Liver (tissue), 8 donors: ENCODE measurements at regions not wholly inside any gene's neighbourhood (a gene's known extent, or its start where the extent isn't known, plus 50 kb on each side); places are given as distances from the start of the nearest gene placed in this dataset.

Experiments
- DNase-seq: peaks from one replicate; pipeline ENCODE4 v3.0.0-alpha.2; 2017; ENCODE audit warnings: low spot score
- H3K27ac ChIP-seq, 2 donors: one replicate each; pipeline ENCODE4 v1.7.0; 2013; ENCODE audit warnings: inconsistent platforms in 2 of 2, low read length in 2 of 2, control low read depth in 1 of 2, low read depth in 1 of 2, mild to moderate bottlenecking in 1 of 2
- H3K27me3 ChIP-seq, 4 donors: one replicate each; pipeline versions ENCODE4 v1.6.1 to v1.7.0; 2013; ENCODE audit warnings: low read length in 3 of 4, inconsistent platforms in 1 of 4, mild to moderate bottlenecking in 1 of 4, moderate library complexity in 1 of 4; ENCODE audit not compliant: control insufficient read depth in 4 of 4, insufficient read depth in 4 of 4
- H3K36me3 ChIP-seq, 4 donors: one replicate each; pipeline versions ENCODE4 v1.6.1 to v1.7.0; 2013; ENCODE audit warnings: low read length in 3 of 4, mild to moderate bottlenecking in 3 of 4, low read depth in 1 of 4, moderate library complexity in 1 of 4; ENCODE audit not compliant: control insufficient read depth in 4 of 4, insufficient read depth in 3 of 4
- H3K4me1 ChIP-seq, 4 donors: one replicate each; pipeline versions ENCODE4 v1.6.1 to v1.7.0; 2013; ENCODE audit warnings: low read length in 3 of 4, mild to moderate bottlenecking in 3 of 4, moderate library complexity in 1 of 4; ENCODE audit not compliant: control insufficient read depth in 4 of 4, insufficient read depth in 4 of 4
- H3K4me3 ChIP-seq, 3 donors: one replicate each; pipeline versions ENCODE4 v1.6.1 to v1.7.0; 2013; ENCODE audit warnings: low read length in 3 of 3, control low read depth in 1 of 3, low read depth in 1 of 3, mild to moderate bottlenecking in 1 of 3
- H3K9ac ChIP-seq, 2 donors: one replicate each; pipeline ENCODE4 v1.7.0; 2013; ENCODE audit warnings: low read length in 2 of 2, mild to moderate bottlenecking in 2 of 2, moderate library complexity in 2 of 2, control low read depth in 1 of 2, low read depth in 1 of 2
- H3K9me3 ChIP-seq, 4 donors: one replicate each; pipeline versions ENCODE4 v1.6.1 to v1.7.0; 2013; ENCODE audit warnings: low read length in 3 of 4; ENCODE audit not compliant: control insufficient read depth in 4 of 4
- CTCF ChIP-seq: fragments of 150-350 bp; IDR thresholded peaks from 2 replicates; pipeline ENCODE4 v1.5.1; 2017; ENCODE audit warnings: improper control_type of control experiment, low read depth, low read length; ENCODE audit not compliant: missing input control
- EGR1 ChIP-seq, 2 donors: IDR thresholded peaks; 2 replicates each; pipeline ENCODE4 v1.6.1; 2016 to 2018; ENCODE audit warnings: antibody characterized with exemption in 2 of 2, low read depth in 2 of 2
- FOXA1 ChIP-seq: IDR thresholded peaks from 2 replicates; pipeline ENCODE4 v1.6.1; 2016; ENCODE audit warnings: antibody characterized with exemption
- FOXA2 ChIP-seq: IDR thresholded peaks from 2 replicates; pipeline ENCODE4 v1.6.1; 2016; ENCODE audit warnings: antibody characterized with exemption
- GABPA ChIP-seq, 2 donors: IDR thresholded peaks in 1 of 2; conservative IDR thresholded peaks in 1 of 2; 2 replicates each; pipeline ENCODE4 v1.6.1; 2016; ENCODE audit warnings: antibody characterized with exemption in 2 of 2, mild to moderate bottlenecking in 1 of 2, moderate library complexity in 1 of 2
- JUND ChIP-seq, 2 donors: IDR thresholded peaks; 2 replicates each; pipeline ENCODE4 v1.6.1; 2016; ENCODE audit warnings: antibody characterized with exemption in 2 of 2
- MAX ChIP-seq: IDR thresholded peaks from 2 replicates; pipeline ENCODE4 v1.6.1; 2016; ENCODE audit warnings: antibody characterized with exemption
- NR2F2 ChIP-seq: IDR thresholded peaks from 2 replicates; pipeline ENCODE4 v1.6.1; 2016; ENCODE audit warnings: antibody characterized with exemption
- RAD21 ChIP-seq, 2 donors: IDR thresholded peaks; 2 replicates each; pipeline ENCODE4 v1.6.1; 2016; ENCODE audit warnings: antibody characterized with exemption in 2 of 2, mild to moderate bottlenecking in 2 of 2
- RXRA ChIP-seq, 2 donors: IDR thresholded peaks; 2 replicates each; pipeline ENCODE4 v1.6.1; 2017 to 2018; ENCODE audit warnings: antibody characterized with exemption in 2 of 2, mild to moderate bottlenecking in 1 of 2
- SP1 ChIP-seq: IDR thresholded peaks from 2 replicates; pipeline ENCODE4 v1.6.1; 2018; ENCODE audit warnings: antibody characterized with exemption, mild to moderate bottlenecking
- YY1 ChIP-seq: IDR thresholded peaks from 2 replicates; pipeline ENCODE4 v1.6.1; 2016; ENCODE audit warnings: antibody characterized with exemption, mild to moderate bottlenecking
- WGBS: extraction: QIAGEN DNeasy Blood & Tissue Kit; methylation state at CpG from one replicate; pipeline ENCODE4 v1.1.7; 2013; 5-methylcytosine and 5-hydroxymethylcytosine counted together
- TF ChIP-seq, protein P1 (sequence below): IDR thresholded peaks from 2 replicates; pipeline ENCODE4 v1.6.1; 2016; ENCODE audit warnings: antibody characterized with exemption
- TF ChIP-seq, protein P2 (sequence below): IDR thresholded peaks from 2 replicates; pipeline ENCODE4 v1.6.1; 2016; ENCODE audit warnings: antibody characterized with exemption
- TF ChIP-seq, protein P3 (sequence below): IDR thresholded peaks from 2 replicates; pipeline ENCODE4 v1.6.1; 2016; ENCODE audit warnings: antibody characterized with exemption, mild to moderate bottlenecking
- donor health status: healthy.
- donor health status: healthy.
- donor health status: healthy.
- donor health status: healthy.
- donor health status: healthy.

DNA sequence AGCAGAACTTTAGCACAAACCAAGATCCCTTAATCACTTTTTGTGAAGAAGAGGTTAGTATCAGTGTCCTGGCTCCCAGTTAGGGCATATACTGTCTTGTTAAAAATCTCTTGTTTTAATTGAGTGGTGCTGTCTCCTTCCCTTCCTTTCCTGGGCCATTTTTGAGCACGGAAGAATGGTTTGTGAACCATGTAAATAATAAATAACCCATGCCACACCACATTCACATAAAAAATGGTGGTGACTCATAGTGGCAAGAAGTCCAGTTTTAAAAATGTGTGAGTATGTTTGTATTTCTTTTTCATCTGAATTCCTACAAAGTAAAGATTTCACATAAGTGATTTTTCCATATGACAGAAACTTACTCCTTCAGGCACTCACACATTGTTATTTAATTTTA lies 59.1 kb upstream of the SPRED1 start (continued):
- TF ChIP-seq GABPA (IDR thresholded peaks at IDR 0.05 in 1 of 2, conservative IDR thresholded peaks at IDR 0.05 in 1 of 2): no peak
- no peak for TF ChIP-seq RAD21 (IDR thresholded peaks at IDR 0.05)
- TF ChIP-seq FOXA2: no peak
- TF ChIP-seq, protein P1, sequence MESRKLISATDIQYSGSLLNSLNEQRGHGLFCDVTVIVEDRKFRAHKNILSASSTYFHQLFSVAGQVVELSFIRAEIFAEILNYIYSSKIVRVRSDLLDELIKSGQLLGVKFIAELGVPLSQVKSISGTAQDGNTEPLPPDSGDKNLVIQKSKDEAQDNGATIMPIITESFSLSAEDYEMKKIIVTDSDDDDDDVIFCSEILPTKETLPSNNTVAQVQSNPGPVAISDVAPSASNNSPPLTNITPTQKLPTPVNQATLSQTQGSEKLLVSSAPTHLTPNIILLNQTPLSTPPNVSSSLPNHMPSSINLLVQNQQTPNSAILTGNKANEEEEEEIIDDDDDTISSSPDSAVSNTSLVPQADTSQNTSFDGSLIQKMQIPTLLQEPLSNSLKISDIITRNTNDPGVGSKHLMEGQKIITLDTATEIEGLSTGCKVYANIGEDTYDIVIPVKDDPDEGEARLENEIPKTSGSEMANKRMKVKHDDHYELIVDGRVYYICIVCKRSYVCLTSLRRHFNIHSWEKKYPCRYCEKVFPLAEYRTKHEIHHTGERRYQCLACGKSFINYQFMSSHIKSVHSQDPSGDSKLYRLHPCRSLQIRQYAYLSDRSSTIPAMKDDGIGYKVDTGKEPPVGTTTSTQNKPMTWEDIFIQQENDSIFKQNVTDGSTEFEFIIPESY: no peak

DNA sequence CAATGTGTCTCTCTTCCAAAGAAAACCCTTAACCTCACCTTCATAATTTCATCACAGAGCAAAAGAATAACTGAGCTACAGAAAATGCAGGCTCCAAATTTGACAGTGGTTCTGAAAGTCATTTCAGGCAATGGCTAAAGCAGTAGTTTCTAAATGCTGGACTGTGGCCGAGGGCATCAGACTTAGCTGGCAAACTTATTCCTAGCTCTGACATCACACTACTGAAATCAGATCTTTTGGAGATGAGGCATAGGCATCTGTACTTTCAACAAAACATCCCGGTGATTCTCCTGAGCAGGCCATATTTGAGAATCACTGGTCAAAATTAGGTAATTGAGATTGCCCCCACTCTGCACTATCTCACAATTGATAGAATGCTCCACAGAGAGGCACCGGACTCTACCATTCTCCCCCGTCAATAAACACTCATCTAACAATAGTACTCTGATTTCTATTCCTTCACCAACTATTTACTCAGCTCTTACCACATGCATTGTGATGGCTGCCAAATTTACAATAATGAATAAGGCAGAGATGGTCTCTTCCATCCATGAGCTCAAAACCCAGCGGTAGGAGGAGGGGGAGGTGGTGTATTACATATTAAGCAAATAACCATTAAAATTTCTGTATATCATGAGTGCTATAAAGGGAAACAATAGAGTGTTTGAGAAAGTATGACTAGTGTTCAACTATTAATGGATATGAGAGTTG lies 57.3 kb upstream of the SPRED1 start:
- TF ChIP-seq, protein P1: no peak
- TF ChIP-seq NR2F2: no peak
- TF ChIP-seq MAX: no peak
- TF ChIP-seq SP1: no peak
- no peak for TF ChIP-seq YY1
- TF ChIP-seq RAD21 (IDR thresholded peaks at IDR 0.05): no peak
- no peak for TF ChIP-seq FOXA2
- TF ChIP-seq RXRA (IDR thresholded peaks at IDR 0.05): no peak
- TF ChIP-seq FOXA1: no peak
- TF ChIP-seq, protein P2, sequence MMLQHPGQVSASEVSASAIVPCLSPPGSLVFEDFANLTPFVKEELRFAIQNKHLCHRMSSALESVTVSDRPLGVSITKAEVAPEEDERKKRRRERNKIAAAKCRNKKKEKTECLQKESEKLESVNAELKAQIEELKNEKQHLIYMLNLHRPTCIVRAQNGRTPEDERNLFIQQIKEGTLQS: no peak
- no peak overlapping the region for H3K4me3 ChIP-seq
- WGBS: 82% methylated on average over 5 of the region's 5 CpGs

DNA sequence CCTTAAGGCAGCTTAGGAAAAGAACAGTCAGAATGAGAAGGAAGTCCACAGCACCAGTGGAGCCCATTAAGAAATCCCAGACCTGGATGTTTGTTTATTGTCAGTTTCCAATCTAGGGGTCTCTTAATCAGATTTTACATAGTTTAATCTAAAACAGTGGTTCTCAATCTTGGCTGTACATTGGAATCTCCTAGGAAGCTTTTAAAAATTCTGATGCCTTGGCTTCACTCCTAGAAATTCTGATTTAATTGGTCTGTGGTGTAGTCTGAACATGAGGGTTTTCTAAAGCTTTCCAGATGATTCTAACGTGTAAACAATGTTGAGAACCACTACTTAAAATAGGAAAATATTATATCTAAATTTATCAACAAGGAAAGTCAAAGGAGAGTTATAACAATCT lies 56.6 kb upstream of the SPRED1 start:
- Histone ChIP-seq H3K27ac (no peak overlapping the region), H3K4me1 (no peaks in the 10 kb centered on the region), H3K27me3 (peaks cover 0 to 2% (median 0%) of the 10 kb centered on the region in 4 donors), H3K36me3 (no peaks in the 10 kb centered on the region), H3K9me3 (no peaks in the 10 kb centered on the region), H3K9ac (no peak overlapping the region), H3K4me3 (no peak overlapping the region)
- no peak for DNase-seq
- WGBS: 49% methylated on average over 1 of the region's 1 CpG
- no peak for TF ChIP-seq GABPA (IDR thresholded peaks at IDR 0.05 in 1 of 2, conservative IDR thresholded peaks at IDR 0.05 in 1 of 2)
- no peak for TF ChIP-seq SP1
- TF ChIP-seq FOXA1: no peak
- no peak for TF ChIP-seq EGR1 (IDR thresholded peaks at IDR 0.05; ENCODE audit: low read depth in 2 of 2)
- no peak for TF ChIP-seq CTCF
- no peak for TF ChIP-seq JUND (IDR thresholded peaks at IDR 0.05)
- TF ChIP-seq, protein P3, sequence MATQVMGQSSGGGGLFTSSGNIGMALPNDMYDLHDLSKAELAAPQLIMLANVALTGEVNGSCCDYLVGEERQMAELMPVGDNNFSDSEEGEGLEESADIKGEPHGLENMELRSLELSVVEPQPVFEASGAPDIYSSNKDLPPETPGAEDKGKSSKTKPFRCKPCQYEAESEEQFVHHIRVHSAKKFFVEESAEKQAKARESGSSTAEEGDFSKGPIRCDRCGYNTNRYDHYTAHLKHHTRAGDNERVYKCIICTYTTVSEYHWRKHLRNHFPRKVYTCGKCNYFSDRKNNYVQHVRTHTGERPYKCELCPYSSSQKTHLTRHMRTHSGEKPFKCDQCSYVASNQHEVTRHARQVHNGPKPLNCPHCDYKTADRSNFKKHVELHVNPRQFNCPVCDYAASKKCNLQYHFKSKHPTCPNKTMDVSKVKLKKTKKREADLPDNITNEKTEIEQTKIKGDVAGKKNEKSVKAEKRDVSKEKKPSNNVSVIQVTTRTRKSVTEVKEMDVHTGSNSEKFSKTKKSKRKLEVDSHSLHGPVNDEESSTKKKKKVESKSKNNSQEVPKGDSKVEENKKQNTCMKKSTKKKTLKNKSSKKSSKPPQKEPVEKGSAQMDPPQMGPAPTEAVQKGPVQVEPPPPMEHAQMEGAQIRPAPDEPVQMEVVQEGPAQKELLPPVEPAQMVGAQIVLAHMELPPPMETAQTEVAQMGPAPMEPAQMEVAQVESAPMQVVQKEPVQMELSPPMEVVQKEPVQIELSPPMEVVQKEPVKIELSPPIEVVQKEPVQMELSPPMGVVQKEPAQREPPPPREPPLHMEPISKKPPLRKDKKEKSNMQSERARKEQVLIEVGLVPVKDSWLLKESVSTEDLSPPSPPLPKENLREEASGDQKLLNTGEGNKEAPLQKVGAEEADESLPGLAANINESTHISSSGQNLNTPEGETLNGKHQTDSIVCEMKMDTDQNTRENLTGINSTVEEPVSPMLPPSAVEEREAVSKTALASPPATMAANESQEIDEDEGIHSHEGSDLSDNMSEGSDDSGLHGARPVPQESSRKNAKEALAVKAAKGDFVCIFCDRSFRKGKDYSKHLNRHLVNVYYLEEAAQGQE: no peak
- TF ChIP-seq, protein P2: no peak
- TF ChIP-seq NR2F2: no peak
- TF ChIP-seq, protein P1: no peak
- no peak for TF ChIP-seq RXRA (IDR thresholded peaks at IDR 0.05)
- no peak for TF ChIP-seq MAX
- TF ChIP-seq YY1: no peak

More for the DNA sequence above, 57.3 kb upstream of the SPRED1 start:
- H3K36me3 ChIP-seq: no peaks in the 10 kb centered on the region
- H3K9me3 ChIP-seq: no peaks in the 10 kb centered on the region
- DNase-seq: no peak
- no peaks in the 10 kb centered on the region for H3K4me1 ChIP-seq
- H3K9ac ChIP-seq: no peak overlapping the region
- peaks cover 0 to 2% (median 0%) of the 10 kb centered on the region in 4 donors for H3K27me3 ChIP-seq
- no peak overlapping the region for H3K27ac ChIP-seq
